ENCODE measurements at regions not wholly inside any gene's neighbourhood (a gene's known extent, or its start where the extent isn't known, plus 50 kb on each side); places are given as distances from the start of the nearest gene placed in this dataset.

- TF ChIP-seq FOSL2 (CRISPR knock-in tag; IDR thresholded peaks at IDR 0.05) (0 out of 2 replicates have a peak, but pooled peaks have one; percentile 21), ZNF589 (CRISPR knock-in tag; conservative IDR thresholded peaks at IDR 0.05) (no peak), SP1 (IDR thresholded peaks at IDR 0.05) (no peak), SP1 (CRISPR knock-in tag; IDR thresholded peaks at IDR 0.05) (no peak), HNF4A (CRISPR knock-in tag; IDR thresholded peaks at IDR 0.05) (peak; percentile 62), TGIF2 (CRISPR knock-in tag; IDR thresholded peaks at IDR 0.05) (no peak), CCDC6 (CRISPR knock-in tag; IDR thresholded peaks at IDR 0.05) (no peak), BHLHE40 (IDR thresholded peaks at IDR 0.05; ENCODE audit: low read length) (no peak), ZNF383 (CRISPR knock-in tag; IDR thresholded peaks at IDR 0.05; ENCODE audit: borderline replicate concordance) (no peak), NRL (CRISPR knock-in tag; IDR thresholded peaks at IDR 0.05; ENCODE audit: borderline replicate concordance) (no peak), ZNF768 (CRISPR knock-in tag; IDR thresholded peaks at IDR 0.05) (no peak), BRD4 (CRISPR knock-in tag; IDR thresholded peaks at IDR 0.05) (no peak), U2AF1 (optimal IDR thresholded peaks at IDR 0.05; ENCODE audit: low read depth, low read length) (no peak), PTBP1 (IDR thresholded peaks at IDR 0.05; ENCODE audit: low read depth, low read length, poor library complexity, severe bottlenecking) (no peak), ZNF460 (CRISPR knock-in tag; IDR thresholded peaks at IDR 0.05; ENCODE audit: borderline replicate concordance) (no peak), KDM5B (CRISPR knock-in tag; IDR thresholded peaks at IDR 0.05; ENCODE audit: borderline replicate concordance) (no peak), ZFX (CRISPR knock-in tag; IDR thresholded peaks at IDR 0.05; ENCODE audit: low read depth) (no peak), ZNF143 (CRISPR knock-in tag; IDR thresholded peaks at IDR 0.05) (no peak), CENPX (CRISPR knock-in tag; IDR thresholded peaks at IDR 0.05) (no peak), SMARCE1 (IDR thresholded peaks at IDR 0.05; ENCODE audit: borderline replicate concordance) (no peak), ZNF33B (CRISPR knock-in tag; IDR thresholded peaks at IDR 0.05) (no peak), MIER3 (CRISPR knock-in tag; IDR thresholded peaks at IDR 0.05; ENCODE audit: borderline replicate concordance) (no peak)
- TF ChIP-seq, protein P1, sequence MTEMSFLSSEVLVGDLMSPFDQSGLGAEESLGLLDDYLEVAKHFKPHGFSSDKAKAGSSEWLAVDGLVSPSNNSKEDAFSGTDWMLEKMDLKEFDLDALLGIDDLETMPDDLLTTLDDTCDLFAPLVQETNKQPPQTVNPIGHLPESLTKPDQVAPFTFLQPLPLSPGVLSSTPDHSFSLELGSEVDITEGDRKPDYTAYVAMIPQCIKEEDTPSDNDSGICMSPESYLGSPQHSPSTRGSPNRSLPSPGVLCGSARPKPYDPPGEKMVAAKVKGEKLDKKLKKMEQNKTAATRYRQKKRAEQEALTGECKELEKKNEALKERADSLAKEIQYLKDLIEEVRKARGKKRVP (CRISPR knock-in tag; IDR thresholded peaks at IDR 0.05): peak in 1 of 2 experiments; percentile 46; a peak in 2 of 4 replicates
- TF ChIP-seq, protein P2, sequence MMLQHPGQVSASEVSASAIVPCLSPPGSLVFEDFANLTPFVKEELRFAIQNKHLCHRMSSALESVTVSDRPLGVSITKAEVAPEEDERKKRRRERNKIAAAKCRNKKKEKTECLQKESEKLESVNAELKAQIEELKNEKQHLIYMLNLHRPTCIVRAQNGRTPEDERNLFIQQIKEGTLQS (CRISPR knock-in tag; IDR thresholded peaks at IDR 0.05): no peak
Observed at GRCh38 chrX:45681891-45682290, 481.2 kb upstream of the DIPK2B start (continued).
